Activated CD4-positive, alpha-beta T cell treated with anti-CD3 and anti-CD28 coated beads, Interleukin-2, amount 50 U/mL, for 16 hours (primary cell): ENCODE measurements at regions not wholly inside any gene's neighbourhood (a gene's known extent, or its start where the extent isn't known, plus 50 kb on each side); places are given as distances from the start of the nearest gene placed in this dataset.

Experiments used
- DNase-seq: peaks from one replicate; pipeline ENCODE4 v3.0.0-alpha.2; 2020

DNA sequence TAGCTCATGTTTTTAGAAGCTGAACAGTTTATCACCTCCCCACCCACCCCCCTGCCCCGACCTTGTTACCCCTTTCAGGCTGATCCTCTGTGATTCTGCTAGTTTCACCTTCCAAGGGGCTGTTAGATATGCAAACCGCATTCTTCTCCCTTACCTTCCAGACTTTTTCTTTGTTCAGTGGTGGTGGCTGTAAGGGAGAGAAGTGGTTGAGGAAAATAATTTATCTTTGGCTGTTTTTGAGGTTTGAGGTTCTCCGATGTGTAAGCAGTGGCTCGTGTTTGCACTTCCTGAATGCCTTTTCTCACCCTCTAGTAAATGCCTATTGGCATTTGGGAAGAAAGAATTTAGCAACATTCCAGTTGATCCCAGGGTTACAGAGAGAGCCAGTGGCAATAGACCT is 69.4 kb upstream of the KCNG1 start:
- DNase-seq: no peak

DNA sequence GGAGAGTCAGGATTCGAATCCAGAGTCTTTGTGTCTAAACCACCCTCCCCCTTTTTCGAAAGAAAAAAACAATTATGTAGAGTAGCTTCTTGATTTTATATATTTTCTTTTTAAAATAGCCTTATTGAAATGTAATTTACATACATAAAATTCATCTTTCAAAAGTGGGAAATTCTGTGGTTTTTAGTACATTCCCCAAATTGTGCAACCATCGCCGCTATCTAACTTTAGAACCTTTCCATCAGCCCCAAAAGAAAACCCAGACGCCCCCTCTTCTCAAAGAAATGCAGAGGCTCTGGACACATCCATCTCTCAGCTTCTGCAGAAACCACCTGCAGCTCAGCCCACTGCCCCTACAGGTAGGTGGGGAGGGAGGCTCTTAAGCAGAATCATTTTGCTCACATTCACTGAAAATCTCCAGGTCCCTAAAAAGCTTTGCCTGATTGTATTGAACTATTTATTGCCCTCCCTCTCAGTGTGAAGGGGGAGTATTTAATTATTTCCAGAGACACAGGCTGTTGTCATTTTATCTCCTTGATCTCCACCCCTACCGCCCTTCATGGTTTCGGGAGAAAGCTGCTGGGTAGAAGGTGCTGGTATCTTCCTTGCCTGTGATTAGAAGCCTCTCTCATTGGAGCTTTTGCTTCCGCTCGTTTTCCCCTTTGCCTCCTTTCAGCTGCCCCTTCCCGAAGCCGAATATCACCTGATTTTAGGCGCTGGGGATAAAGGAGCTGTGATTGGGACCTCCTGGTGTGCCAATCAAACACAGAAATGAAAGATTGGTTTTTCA is 68.7 kb upstream of the KCNG1 start:
- DNase-seq: no peak

DNA sequence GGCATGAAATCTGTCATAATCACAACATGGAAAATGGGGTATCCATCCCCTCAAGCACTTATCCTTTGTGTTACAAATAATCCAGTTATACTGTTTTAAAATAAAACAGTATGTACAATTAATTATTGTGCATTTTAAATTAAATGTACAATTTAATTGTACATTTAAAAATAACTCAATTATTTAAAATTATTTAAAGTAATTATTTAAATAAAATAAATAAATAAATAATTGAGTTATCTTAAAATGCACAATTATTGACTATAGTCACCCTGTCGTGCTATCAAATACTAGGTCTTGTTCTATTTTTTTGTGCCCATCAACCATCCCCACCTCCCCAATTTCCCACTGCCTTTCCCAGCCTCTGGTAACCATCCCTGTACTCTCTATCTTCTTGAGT is 66.9 kb upstream of the KCNG1 start:
- DNase-seq: no peak

DNA sequence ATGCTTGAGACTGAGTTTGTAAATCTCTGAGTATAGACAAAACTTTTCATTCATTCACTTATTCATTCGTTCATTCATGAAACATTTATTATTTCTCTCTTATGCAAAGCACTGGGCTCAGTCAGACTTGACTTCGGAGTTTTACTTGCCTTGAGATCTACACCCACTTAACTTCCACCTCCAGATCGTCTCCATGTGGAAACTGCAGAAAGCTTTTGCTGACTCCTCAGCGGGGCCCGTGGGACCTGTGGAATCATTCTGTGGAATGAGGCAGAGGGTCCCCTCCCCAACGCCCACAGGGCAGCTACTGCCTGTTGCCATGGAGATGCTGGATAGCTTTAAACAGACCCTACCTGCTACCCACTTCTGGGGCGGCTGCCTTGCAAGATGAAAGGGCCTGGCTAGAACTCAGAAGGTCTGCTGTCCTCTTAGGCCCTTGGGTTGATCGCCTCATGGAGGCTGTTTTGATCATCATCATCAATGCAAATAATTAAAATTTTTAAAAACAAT is 66.4 kb upstream of the KCNG1 start:
- DNase-seq: no peak

DNA sequence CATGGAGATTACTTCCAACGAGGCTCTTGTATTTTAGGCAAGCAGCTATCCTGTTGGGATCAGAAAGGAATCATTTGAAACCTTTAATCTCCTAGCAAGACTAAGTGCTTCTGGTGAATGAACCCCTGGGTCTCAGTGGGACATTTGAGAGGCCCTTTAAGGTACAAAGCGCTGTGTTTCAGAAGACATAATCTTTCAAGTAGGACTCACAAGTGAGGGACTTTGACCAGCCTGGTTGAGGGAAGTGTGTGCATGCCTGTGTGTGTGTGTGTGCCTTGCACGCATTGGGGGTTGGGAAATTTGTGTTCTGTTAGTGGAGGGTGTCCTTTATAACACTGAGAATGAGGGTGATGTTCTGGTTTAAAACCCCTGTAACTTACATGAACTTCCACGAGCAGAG is 64.4 kb upstream of the KCNG1 start:
- no peak for DNase-seq

DNA sequence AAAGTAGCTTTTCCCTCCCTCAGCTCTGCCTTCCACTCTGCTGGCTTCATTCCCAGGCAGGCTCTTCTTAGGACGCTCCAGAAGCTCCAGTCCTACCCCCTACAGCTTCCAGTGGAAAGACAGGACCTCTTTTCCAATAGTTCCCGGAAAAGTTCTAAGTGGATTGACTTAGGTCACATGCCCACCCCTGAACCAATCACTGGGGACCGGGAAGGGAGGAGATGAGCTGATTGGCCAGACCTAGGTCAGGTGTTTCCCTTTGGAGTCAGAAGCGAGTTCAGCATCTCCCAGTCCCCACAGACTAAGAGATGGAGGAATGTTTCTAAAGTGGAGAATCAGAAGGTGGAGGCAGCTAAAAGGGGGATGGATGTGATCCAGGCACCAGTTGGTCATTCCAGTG is 62.9 kb upstream of the KCNG1 start:
- DNase-seq: no peak

DNA sequence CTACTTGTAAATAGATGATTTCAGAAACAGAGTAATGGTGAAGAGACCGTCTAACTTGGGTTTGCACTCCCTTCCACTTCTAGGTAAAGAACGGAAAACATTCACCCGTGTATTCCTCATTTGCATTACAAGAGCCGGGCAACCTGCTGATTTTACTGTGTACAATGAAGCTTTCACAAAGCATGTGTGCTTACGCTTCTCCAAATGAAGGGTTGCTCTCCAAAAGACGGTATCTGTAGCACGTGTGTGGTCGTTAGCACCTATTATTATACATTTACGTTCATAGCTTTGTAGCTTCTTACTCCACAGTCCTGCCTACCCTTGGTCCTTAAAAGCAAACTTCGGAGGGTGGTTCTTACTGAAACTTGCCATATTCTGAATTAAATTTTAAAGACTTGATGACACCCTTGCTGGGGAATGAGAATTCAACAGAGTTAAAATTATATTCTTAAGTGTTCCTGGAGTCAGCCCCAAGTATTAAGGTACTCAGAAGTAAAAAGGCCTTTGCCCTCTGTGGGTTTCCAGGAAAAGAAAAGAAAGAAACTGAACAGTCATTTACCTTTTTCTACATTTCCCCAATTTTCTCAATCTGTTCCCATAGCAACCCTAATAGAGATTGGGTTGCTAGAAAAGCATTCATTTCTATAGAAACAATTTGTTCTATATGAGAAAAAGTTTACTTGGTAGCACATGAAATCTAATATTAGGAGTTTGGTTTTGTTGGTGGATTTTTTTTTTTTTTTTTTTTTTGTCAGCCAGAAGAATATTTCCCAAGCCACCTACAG is 61.9 kb upstream of the KCNG1 start:
- no peak for DNase-seq

DNA sequence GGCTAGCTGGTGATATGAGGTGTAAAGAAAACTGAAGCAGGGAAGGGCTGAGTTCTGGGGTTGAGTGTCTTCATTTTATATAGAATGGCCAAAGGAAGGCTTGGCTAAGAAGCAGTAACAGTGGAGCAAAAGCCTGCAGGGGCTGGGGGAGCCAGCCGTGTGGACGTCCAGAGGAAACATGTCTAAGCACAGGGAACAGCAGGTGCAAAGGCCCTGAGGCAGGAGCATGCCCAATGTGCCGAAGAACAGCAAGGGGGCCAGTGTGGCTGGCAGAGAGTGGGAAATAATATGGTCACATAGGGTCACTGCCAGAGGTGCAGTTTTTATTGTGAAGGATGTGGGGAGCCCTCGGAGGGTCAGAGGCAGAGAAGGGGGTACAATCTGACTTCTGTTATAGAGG is 60.5 kb upstream of the KCNG1 start:
- no peak for DNase-seq

DNA sequence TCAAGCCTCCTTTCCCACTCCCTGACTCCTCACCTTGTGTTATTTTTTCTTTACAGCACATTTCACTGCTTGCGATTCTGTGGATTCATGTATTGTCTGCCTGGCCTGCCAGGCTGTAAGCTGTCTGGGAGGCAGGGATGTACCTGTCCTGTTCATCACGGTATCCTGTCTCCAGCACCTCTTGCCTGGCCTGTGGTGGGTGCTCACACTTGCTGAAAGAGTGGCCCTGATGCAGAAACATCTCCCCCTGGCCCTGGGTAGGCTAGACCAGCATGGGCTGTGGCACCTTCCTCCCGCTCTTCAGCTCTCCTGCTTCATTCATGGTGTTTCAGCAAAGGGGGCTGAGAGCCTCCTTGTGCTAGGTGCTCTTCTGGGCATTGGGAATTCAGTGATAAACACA is 60.1 kb upstream of the KCNG1 start:
- DNase-seq: no peak

DNA sequence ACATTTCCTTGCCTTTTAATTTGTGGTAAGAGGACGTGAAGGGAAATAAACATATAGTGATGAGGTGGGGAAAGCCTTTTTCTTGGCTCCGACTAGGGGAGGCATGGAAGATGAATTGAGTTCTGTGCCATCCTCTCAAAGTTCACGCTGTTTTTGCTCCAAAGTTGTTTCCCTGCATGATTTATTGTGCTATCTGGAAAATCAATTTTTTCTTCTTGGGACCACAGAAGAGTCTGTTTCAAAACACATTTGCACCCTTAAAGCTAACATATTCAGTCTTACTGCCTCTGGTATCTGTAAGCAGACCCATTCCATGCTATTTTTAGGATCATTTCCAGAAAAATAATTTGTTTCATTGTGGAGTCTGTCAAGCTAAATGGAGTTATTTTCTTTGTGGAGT is 57.6 kb upstream of the KCNG1 start:
- no peak for DNase-seq

DNA sequence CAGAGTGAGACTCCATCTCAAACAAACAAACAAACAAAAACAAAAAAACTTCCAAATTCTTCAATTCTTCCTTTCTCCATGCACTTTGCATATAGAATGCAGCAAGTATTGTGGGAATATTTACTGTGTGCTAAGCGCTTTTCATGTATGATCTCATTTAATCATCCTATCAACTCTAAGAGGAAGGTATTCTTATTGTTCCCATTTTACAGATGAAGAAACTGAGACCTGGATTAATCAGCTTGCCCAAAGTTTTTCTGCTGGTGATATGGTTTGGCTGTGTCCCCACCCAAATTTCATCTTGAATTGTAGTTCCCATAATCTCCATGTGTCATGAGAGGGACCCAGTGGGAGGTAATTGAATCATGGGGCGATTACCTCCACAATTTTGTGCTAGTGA is 56.6 kb upstream of the KCNG1 start:
- no peak for DNase-seq

DNA sequence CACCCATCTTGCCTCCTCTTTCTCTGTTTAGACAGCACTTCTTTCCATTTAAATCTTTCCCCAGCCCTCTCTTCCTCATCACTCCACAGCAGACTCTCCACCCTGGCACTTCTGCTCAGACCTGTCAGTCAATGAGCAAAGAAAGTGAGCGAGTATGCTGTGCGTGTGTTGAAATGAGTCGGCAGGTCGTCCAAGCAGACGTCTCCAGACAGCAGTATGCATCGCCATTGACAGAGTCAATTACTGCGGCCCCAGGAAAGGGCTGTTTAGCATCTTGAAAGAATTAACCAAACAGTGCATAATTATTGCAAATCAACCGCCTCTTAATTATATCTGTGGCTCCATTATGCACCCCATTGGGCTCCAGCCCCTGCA is 54.8 kb upstream of the KCNG1 start:
- no peak for DNase-seq

DNA sequence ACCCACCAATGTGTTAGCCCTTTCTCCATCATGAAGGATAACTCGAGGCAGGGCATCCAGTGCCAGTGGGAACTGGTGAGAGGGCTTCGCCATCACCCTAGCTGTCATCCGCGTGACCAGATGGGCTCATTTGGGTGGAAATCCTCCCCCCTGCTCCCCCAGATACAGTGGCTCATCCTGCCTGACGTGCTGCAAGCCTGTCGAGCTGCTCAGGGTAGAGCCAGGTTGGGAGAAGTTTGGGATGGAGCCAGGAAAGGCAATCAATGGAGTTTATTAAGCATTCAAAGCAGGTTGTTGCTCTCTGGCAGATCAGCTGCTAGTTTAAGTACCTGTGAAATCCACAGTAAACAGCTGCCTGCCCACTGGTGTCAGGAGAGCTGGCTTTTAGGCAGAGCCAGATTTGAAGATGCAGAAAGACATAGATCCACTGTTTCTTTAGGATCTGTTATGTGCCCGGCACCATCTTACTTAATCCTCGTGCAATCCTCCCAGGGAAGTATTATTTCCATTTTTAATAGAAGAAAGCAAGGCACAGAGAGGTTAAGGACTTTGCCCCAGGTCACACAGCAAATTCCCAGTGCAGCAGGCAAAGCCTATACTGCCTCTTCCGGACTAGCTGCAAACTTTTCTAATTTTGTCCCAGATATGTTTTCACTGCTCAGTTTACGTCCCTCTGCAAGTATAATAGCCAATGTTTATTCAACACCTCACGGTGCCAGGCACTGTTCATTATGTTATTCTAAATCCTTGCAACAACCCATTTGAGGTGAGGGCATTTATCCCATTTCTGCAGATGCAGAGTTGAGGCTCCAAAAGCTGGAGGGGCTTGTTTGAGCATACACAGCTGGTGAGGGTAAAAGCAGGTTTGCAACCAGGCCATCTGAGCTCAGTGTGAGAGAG is 54.1 kb upstream of the KCNG1 start:
- no peak for DNase-seq

DNA sequence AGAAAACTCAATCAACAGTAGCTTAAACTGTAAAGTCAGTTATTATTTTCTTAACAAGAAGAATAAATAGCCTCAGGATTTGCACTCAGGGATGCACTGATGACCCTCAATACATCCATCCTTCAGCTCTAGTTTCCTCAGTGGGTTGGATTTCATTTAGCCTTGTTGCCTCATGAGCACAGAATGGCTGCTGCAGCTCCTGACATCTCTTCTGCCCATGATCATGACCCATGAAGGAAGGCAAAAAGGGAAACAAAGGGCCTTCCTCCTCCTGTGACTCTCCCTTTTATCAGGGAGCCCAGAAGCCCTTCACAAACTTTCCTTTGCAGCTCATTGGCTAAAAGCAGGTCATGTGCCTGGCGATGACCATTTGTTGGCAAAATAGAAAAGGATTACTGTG is 51.2 kb upstream of the KCNG1 start:
- DNase-seq: no peak
